SW 1271 (cell line): ENCODE measurements at regions not wholly inside any gene's neighbourhood (a gene's known extent, or its start where the extent isn't known, plus 50 kb on each side); places are given as distances from the start of the nearest gene placed in this dataset.
"Not testable (repeated sequence)": the region's sequence is repeated elsewhere in the genome, so short reads cannot be mapped to it uniquely, and the experiment has no call there.

Experiments used
- DNase-seq, 2 experiments: peaks; one replicate each; lab custom pipeline; 2025; lab: John Stamatoyannopoulos, UW

- DNase-seq: no peak
Observed at GRCh38 chr12:33323823-33324222, 115.8 kb downstream of the SYT10 start.

DNA sequence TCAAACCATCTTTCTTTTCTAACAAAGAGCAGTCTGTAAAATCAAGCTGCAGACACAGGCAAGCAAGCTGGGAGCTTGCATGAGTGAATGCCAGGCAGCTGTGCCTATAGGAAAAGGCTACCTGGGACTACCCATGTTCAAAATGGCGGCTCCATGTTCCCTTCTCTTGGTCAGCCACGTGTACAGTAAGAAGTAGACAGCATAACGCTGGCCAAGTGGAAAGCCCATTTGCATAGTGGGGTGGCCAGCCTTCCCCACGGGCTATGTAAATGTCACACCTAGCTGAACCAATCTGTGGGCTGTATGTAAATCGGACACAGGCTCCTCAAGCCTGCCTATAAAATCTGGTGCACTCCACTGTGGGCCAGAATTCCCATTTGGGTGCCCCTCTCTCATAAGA, 117.1 kb downstream of the SYT10 start:
- no peak for DNase-seq

DNA sequence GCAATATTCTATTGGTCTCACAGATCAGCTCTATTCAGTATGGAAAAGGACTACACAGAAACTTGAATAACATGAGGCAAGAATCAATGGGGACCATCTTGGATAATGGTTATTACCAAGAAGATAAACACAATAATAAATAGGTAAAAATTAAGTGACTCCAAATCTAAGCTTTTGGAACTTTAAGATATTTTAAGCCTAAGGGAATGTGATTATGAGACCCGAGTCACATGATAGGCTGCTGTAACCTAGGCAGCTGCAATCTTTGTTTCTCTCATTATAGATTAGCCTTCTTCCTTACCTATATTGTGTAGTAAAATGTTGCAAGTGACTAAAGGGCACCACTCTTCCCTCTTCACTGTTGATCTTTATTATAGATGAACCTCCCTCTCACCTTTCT, 121.9 kb downstream of the SYT10 start:
- no peak for DNase-seq

GRCh38 chr12:33314223-33314622, 125.4 kb downstream of the SYT10 start:
- DNase-seq: no peak

GRCh38 chr12:33313476-33313875, 126.1 kb downstream of the SYT10 start:
- DNase-seq: no peak

DNA sequence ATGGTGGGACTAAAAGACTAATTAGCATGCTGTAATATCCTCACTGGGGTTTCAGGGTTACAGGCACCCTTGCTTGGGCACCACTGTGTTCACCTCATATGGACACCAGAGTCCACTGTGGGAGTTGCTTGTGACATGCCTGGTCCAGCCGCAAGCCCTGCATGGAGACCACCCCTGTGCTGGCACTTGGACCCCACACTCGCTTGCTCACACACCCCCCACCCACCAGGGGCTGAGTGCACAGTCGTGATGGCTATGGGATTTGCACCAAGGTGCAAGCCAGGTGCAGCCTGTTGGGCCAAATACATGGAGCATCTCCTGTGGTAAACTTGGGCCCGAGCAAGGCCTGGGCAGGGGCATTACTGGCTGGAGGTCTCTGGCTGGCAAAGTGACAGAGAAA, 129.1 kb downstream of the SYT10 start:
- no peak for DNase-seq

GRCh38 chr12:33304176-33304575, 135.4 kb downstream of the SYT10 start:
- no peak for DNase-seq

GRCh38 chr12:33296529-33296928, 143.1 kb downstream of the SYT10 start:
- DNase-seq: no peak

DNA sequence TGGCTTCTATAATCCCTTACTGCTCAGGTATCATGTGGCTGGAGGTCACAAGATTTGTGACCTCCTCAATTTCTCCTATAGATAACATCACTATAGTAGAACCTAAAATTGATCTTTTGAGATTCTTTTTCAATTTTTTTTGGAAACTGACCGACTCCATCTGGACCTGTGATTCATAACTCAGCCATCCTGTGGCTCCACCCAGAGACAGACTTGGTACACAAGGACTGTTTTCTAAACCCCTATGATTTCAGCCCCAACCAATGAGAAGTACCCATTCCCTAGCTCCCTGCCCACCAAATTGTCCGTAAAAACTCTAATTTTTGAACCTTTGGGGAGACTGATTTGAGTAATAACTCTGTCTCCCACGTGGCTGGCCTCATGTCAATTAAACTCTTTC, 148.9 kb downstream of the SYT10 start:
- no peak for DNase-seq

- no peak for DNase-seq
Observed at GRCh38 chr12:33283054-33283453, 156.6 kb downstream of the SYT10 start.

DNA sequence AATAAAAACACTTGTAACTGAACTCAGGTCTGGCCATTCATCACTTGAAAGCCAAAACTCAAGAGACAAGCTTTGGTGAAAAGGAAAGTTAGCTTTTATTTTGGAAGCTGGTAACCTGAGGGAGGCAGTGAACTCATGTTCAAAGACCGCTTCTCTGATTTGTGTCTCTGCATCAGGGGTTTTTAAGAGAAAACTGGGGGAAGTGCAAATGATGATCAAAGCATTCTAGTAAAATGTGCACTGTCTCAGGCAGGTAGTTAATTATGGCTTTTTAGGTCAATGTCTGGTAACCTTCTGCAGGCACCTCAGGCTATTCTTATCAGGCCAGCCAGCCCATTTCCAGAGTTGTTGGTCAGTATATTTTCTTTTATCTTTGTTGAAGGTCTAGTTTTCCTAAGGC, 162.2 kb downstream of the SYT10 start:
- DNase-seq: no peak

DNA sequence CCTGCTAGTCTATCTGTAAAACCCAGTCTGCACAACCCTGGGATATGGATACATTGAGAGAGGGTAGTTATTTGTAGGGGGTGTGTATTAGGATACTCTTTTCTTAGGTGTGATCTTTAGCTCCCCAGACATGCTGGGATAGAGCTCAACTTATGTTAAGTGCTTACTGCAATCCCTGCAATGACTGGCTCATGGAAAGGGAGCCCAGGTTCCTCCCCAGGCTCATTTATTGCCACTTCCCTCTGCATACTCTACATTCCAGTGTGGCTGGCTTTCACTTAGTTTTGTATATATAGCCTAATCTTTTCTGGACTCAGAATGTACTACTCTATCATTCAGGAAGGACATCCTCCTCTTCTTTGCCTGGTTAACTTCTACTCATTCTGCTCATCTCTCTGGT, 172.0 kb downstream of the SYT10 start:
- DNase-seq: no peak

- DNase-seq: no peak
Observed at GRCh38 chr12:33265900-33266299, 173.7 kb downstream of the SYT10 start.

- DNase-seq: no peak
Observed at GRCh38 chr12:33265033-33265731, 174.4 kb downstream of the SYT10 start.

GRCh38 chr12:33253178-33253577, 186.4 kb downstream of the SYT10 start:
- DNase-seq: no peak

GRCh38 chr12:33251548-33251947, 188.1 kb downstream of the SYT10 start:
- DNase-seq: no peak

DNA sequence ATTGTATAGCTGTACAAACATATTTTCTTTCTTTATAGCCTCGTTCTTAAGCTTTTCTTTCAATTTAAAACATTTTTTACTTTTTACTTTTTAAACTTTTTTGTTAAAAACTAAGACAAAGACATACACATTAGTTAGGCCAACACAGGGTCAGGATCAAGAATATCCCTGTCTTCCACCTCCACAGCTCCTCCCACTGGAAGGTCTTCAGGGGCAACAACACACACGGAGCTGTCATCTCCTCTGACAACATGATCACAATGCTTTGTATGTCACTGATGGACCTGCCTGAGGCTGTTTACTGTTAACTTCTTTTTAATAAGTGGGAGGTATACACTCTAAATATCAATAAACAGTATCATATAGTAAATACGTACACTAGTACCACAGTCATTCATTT, 191.3 kb downstream of the SYT10 start:
- no peak for DNase-seq

DNA sequence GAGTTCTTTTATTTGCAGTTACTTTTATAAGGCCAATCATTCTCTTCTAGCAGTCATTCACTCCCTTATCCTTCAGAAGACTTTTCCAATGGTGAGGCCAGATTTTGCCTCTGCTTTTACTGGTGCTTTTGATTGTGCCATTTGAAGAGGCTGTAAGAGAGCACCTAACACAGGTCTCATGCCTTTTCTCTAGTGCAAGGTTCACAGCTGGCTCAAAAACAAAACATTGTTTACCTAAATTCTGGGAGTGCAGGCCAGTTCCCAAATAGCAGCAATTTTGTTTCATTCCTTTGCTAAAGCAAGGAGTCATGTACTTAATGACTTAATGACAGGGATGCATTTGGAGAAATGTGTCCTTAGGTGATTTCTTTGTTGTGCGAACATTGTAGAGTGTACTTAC, 192.0 kb downstream of the SYT10 start:
- no peak for DNase-seq

- DNase-seq: no peak
Observed at GRCh38 chr12:33245434-33245833, 194.2 kb downstream of the SYT10 start.

- no peak for DNase-seq
Observed at GRCh38 chr12:33226671-33227070, 212.9 kb downstream of the SYT10 start.

GRCh38 chr12:33223956-33224355, 215.7 kb downstream of the SYT10 start:
- no peak for DNase-seq

DNA sequence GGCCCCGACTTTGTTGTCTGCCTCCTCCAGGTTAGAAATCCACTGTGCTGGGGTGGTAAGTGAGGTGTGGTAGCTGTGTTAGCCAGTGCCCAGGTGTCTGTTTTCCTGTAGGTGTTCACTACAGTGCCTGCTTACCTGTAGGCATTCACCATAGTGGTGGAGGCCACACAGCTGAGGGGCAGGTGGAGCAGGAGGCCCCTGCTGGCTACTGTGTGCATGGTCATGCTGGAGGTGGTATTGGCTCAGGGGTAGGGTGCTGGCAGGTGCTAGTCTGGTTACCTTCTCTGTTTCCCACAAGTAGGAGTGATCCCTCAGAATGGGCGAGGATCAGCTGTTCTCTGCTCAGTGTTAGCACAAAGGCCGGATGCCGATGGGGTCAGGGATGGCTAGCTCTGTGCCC, 217.3 kb downstream of the SYT10 start:
- no peak for DNase-seq

DNA sequence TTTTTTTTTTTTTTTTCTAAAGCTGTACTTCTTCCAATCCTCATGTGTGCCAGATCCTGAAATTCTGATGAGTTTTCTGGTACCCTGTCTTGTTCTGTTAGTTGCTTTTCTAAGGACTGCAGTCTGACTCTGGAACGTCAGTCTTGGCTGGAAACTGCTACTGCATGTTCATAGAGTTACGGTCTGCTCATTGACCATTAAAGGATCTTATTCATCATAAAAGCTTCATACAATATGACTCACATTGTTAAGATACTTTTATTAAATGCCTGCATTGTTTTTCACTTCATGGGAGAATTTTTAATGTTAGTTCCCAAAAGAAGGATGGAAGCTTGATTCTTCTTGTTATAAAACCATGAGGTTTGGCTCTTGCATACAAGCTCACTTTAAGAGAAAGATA, 233.6 kb downstream of the SYT10 start:
- no peak for DNase-seq

DNA sequence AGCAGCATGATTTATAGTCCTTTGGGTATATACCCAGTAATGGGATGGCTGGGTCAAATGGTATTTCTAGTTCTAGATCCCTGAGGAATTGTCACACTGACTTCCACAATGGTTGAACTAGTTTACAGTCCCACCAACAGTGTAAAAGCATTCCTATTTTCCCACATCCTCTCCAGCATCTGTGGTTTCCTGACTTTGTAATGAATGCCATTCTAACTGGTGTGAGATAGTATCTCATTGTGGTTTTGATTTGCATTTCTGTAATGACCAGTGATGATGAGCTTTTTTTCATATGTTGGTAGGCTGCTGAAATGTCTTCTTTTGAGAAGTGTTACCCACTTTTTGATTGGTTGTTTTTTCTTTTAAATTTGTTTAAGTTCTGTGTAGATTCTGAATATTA, 245.2 kb downstream of the SYT10 start:
- not testable (repeated sequence) for DNase-seq

DNA sequence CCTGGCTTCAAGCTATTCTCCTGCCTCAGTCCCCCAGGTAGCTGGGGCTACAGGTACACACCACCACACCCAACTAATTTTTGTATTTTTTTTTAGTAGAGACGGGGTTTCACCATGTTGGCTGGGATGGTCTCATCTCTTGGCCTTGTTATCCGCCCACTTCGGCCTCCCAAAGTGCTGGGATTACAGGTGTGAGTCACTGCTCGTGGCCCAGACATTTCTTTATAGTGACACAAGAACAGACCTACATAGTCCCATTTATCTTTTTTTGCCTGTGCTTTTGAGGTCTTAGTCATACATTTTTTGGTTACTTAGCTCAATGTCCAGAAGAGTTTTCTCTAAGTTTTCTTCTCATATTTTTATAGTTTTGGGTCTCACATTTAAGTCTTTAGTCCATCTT, 247.4 kb downstream of the SYT10 start:
- no peak for DNase-seq
